ENCODE measurements at regions not wholly inside any gene's neighbourhood (a gene's known extent, or its start where the extent isn't known, plus 50 kb on each side); places are given as distances from the start of the nearest gene placed in this dataset.

DNA sequence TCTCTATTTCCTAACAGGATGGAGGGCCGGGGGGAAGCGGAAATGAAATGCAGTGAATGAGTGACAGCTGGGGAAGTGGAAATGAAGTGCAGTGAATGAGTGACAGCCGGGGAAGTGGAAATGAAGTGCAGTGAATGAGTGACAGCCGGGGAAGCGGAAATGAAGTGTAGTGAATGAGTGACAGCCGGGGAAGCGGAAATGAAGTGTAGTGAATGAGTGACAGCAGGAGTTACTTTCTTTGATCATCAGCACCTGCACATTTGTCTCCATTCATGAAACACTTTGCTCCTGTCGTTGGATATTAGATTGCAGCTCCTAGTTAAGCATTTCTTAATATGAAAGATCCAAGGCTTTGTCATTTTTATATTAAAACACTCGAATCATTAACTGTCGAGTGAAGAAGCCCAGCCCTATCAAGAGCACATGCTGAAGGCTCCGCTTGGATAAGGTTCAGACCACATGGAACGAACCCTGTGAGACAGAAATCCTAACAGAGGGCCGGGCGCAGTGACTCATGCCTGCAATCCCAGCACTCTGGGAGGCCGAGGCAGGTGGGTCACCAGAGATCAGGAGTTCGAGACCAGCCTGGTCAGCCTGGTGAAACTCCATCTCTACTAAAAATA, 406.0 kb upstream of the ADARB2 start:
- DNase-seq (ENCODE audit: extremely low read depth in 1 of 2, low read depth in 1 of 2), result no peak

DNA sequence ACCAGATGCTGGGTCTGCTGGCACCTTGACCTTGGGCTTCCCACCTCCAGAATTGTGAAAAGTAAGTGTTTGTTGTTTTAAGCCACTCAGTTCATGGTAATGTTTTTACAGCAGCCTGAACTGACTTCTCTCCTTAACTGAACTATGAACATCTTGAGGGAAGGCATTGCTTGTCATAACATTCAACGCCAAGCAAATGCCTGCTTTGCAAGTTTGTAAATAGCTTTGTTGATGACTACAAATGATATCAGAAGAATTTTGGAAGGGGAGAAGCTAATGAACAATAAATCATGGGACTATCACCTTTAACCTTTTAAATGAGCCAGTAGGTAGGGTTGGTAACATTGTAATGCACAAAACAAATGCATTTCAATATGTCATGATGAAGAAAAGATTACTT, 402.4 kb upstream of the ADARB2 start:
- DNase-seq (ENCODE audit: extremely low read depth in 1 of 2, low read depth in 1 of 2), result no peak

DNA sequence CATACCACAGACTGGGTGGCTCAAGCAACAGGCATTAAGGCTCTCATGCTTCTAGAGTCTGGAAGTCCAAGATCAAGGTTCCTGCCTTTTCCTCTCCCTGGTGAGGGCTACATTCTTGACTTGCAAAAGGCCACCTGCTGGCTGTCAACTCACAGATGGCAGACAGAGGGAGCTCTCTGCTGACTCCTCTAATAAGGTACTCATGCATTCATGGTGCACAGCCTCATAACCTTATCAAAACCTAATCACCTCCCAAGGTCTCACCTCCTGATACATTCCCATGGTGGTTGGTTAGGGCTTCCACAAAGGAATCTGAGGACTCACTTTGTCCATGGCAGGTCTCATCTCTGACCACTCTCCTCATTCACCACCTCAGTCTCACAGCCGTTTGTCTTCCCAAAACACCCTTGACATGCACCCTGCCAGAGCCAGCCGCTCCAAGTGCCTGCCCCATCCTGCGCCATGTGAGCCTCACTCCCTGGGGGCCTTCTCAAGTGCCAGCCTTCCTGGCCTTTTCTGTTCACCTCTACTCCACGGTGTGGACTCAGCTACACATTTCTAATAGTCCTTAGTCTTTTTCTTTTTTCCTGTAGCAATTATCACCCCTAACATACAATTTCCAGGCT, 400.3 kb upstream of the ADARB2 start:
- DNase-seq (ENCODE audit: extremely low read depth in 1 of 2, low read depth in 1 of 2), result no peak

DNA sequence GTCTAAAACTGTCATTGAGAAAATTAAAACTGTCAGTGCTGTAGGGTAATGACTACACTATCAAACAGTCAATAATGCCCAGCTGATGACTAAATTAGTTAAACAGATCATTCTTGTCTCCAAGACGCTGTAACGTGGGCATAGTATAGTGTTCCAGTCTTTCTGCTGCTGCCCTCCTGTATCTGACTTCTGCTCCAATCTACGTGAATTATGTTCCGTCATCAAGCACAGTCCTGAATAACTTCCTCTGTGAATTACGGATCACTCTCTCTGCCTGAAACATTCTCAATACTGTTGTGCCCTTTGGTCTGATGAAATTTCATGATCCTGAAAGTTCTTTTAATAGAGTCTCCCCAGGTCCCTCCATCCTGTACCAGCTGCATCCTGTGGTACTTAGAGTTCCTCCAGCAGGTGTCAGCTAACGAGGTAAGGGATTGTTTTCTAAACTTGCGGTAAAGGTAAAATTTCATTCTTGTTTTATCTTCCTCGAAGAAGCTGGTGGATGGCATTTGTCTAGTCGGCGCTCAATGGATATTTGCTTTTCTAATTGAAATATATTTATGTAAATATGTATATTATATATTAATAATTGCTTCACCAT, 393.5 kb upstream of the ADARB2 start:
- DNase-seq (ENCODE audit: extremely low read depth in 1 of 2, low read depth in 1 of 2), result no peak

DNA sequence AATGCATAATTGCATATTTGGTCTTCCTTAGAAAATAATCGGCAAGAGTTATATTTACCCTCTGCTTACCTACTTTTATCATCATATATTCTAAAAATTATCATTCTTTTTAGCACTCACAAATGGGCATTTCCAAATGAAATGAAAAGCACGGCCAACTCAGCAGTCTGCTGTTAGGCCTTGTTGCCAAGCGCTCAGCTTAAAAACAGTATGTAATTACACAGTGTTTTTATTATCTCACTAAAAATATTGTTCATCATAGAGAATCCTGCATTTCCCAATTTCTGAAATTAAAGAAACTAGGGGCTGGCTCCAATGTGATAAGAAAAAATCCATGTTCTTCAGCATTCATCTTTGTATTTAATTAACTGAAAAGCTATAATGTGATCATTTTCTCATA, 391.7 kb upstream of the ADARB2 start:
- no peak for DNase-seq (ENCODE audit: extremely low read depth in 1 of 2, low read depth in 1 of 2)

DNA sequence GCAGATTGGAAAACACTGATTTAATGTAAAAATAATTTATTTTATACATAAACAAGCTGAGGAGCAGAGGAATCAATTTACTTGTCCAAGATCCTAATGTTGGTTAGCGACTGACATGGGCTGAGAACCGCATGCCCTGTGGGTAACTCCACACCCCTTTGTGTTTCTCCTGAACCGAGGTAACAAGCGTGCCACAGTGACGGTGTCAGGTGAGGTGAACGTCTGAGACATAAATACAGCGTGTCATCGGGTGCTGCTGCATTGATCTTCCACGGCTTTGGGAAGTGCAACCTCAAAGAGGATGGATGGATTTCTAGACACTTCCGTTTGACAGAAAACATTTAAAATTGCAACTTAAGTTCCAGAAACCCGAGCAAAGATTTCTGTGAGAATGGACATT, 386.8 kb upstream of the ADARB2 start:
- DNase-seq (ENCODE audit: extremely low read depth in 1 of 2, low read depth in 1 of 2), result no peak

DNA sequence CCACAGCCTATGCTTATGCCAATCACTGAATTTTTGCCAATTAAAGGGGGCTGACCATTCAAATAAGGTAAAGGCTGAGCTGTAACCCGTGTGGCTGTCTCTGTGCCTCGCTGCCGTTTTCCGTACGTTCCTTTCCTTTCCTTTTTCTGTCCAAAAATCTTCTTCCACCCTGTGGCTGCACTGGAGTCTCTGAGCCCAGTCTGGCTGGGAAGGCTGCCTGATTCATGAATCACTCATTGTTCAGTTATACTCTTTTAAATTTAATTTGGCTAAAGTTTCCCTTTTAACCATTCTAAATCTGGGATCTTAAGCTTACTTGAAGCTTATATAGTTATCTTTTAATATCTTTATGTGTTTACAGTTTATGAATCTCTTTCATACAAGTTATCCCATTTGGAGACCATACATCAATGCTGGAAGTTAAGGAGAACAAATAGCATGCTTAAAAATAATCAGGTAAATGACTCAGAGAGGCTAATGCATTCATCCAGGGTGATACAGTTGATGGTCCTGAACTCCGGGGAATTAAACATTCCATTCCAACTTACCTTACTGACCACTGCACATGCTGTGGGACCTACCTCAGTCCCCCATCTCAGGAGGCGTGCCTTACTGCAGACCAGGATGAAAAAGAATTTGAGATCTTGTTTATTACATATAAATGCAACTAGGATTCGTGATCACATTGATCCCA, 385.3 kb upstream of the ADARB2 start:
- DNase-seq (ENCODE audit: extremely low read depth in 1 of 2, low read depth in 1 of 2), result no peak

DNA sequence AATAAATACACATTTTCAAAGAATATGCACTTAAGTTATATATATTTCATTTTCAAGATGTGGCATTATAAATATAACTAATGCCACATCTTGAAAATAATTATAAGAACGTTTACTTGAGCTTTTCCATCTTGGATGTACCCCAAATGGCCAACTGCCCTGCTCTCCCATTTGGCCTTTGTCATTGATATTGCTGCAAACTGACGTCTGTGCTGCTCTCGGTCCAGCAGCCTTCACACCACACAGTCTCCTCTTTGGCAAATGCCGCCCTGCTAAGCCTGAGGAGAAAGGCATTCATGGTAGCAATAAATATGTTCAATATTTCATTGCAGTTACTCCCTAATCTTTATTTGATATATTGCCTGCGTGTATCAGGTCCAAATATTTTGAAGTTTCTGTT, 384.6 kb upstream of the ADARB2 start:
- no peak for DNase-seq (ENCODE audit: extremely low read depth in 1 of 2, low read depth in 1 of 2)

DNA sequence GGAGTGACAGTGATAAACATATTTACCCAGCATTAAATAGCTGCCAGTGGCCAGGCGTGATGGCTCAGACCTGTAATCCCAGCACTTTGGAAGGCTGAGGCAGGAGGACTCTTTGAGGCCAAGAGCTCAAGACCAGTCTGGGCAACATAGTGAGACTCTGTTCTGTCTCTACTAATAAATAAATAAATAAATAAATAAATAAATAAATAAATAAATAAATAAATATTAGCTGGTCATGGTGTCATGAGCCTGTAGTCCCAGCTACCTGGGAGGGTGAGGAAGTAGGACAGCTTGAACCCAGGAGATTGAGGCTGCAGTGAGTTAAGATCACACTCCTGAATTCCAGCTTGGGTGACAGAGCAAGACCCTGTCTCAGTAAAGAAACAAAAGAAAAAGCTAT, 384.0 kb upstream of the ADARB2 start:
- DNase-seq (ENCODE audit: extremely low read depth in 1 of 2, low read depth in 1 of 2), result no peak

DNA sequence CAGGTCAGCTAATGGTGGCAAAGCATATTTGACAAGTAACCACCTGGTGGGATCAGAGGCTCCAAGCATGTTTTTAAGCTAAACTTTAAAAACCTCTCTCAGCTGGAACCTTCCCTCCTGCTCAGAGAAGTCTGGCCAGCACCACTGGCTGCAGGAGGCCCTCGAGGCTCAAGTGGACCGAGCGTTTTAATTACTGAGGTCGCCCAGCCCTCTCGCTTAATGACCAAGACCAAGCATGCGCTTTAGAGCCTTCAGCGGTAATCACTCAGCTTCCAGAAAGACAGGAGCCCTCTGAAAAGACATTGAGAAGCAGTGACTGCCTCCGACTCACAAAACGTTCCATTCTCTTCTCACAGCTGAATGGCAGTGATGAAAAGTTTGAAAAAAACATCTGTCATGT, 383.4 kb upstream of the ADARB2 start:
- DNase-seq (ENCODE audit: extremely low read depth in 1 of 2, low read depth in 1 of 2), result no peak

DNA sequence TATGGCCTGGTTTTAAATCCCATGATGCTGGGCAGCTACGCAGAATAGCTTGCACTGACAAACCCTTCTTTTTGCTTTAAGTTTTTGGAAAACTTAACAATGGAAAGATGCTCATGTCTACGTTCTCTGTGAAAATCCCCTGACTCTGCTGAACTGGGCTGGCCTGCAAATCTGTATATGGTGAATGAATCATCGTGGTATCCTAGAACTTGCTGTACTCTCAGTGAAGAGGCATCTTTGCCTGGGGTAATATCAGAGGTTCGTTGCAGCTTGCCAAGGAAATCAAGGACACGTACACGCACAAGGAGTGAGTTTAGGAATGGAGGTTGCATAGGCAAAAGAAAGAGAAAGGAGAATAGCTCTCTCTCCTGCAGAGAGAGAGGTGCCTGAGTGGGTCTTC, 382.0 kb upstream of the ADARB2 start:
- no peak for DNase-seq (ENCODE audit: extremely low read depth in 1 of 2, low read depth in 1 of 2)

DNA sequence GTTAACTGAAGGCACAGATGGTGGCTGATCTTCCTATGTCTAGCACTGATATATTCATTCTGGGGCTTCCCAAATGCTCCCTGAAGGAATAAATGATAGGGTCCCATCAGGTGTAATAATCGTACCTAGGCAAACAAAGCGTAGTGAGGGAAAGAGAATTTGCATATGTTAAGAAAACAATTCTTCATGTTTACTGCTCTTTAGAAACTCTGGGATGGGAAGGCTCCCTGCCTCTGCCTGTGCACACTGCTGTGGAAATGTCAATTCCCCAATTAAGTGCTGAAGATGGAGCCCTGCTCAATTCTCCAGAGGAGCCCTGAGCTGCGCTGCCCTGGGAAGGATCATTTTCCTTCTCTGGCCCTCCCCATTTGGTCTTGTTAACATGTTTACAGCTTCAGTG, 380.9 kb upstream of the ADARB2 start:
- no peak for DNase-seq (ENCODE audit: extremely low read depth in 1 of 2, low read depth in 1 of 2)

DNA sequence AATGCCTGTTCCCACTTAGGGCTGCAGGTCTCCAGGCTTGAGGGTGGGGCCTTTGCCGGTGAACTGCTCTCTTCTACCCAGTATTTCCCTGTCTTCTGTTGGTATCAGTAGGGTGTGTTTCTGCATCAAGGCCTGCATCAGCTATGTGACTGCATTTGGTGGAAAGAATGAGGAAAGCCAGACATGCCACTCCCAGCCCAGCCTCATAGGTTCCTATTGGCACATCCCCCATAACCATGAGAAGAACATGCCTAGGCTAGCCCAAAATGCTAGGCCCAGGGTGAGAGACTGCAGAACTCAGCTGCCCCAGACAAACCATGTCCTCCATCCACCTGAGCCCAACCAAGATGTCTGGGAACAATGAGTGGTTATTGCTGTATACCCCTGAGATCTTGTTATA, 380.3 kb upstream of the ADARB2 start:
- no peak for DNase-seq (ENCODE audit: extremely low read depth in 1 of 2, low read depth in 1 of 2)

DNA sequence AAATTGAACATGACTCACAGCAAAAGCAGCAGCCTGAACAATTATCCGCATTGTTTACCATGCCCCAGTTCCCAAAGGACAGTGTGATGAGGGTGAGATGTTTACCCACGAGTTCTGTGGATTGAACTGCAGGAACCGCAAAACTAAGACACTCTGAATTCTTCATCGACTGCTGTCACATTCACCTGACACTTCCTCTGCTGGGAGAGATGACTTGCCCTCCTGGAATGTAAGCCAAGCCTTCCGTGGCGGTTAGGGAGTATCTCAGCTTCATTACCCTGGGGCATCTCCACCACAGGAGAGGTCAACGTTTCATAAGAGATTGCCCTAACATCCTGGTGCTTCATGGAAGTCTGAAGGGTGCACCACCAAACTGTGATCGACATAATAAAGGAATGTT, 374.6 kb upstream of the ADARB2 start:
- DNase-seq (ENCODE audit: extremely low read depth in 1 of 2, low read depth in 1 of 2), result no peak

DNA sequence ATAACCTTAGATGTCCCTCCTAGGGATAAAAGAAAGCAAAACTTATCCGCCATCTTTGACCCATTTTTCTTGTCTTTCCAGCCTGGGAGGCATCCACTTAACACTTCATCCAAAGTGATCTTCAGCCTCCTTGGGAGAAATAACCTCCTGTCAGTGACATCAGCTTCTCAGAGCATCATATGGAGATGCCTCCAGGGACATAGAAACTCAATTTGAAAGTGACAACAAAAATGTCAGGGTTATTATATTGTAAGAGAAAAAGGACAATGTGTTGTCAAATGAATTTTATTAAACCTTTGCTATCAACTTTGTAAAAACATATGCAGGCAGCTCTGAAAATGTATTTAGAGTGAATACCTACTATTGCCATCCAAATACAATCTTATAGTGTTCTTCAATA, 371.2 kb upstream of the ADARB2 start:
- no peak for DNase-seq (ENCODE audit: extremely low read depth in 1 of 2, low read depth in 1 of 2)

DNA sequence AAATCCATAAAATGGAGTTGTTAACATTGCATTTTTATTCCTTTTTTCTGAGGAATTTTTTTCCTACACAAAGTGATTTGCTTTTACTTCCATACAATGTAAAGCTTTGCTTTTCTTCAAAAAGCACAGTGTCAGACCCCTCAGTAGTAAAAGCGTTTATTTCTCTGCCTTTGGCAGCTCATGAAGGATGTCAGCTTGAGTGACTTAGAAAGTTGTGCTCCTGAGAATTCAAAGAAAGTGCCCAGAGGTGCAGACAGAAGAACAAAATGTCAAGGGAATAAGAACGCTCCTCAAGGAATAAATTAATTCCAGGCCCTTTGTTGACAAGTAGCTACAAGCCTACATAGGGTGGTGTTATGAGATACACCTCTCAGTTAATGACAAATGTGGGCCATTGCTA, 369.3 kb upstream of the ADARB2 start:
- no peak for DNase-seq (ENCODE audit: extremely low read depth in 1 of 2, low read depth in 1 of 2)

DNA sequence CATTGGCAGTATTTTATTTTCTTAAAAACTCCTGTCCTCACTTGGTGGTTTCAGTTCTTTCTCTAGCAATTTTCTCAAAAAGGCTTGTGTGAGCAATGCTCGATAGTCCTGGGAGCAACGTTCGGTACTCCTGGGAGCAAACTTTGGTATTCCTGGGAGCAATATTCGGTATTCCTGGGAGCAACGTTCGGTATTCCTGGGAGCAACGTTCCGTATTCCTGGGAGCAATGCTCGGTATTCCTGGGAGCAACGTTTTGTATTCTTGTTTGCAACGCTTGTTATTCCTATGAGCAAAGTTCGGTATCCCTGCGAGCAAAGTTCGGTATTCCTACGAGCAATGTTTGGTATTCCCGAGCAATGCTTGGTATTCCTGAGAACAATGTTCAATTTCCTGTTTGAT, 362.0 kb upstream of the ADARB2 start:
- no peak for DNase-seq (ENCODE audit: extremely low read depth in 1 of 2, low read depth in 1 of 2)

DNA sequence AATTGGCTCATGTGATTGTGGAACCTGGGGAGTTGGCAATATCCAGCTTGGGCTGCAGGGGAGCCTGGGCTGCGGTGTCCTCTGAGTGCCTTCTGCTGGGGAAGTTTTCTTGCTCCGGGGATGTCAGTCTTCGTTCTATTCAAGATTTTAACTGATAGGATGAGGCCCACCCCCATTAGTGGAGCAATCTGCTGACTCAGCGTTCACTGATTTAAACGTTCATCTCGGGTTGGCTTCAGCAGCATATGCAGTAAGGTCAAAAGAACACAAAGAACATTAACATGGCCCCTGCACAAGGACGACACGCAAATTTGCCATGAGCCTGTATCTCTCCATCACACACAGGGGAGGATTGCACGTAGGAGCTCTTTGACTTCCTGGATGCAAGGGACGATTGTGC, 360.6 kb upstream of the ADARB2 start:
- no peak for DNase-seq (ENCODE audit: extremely low read depth in 1 of 2, low read depth in 1 of 2)

DNA sequence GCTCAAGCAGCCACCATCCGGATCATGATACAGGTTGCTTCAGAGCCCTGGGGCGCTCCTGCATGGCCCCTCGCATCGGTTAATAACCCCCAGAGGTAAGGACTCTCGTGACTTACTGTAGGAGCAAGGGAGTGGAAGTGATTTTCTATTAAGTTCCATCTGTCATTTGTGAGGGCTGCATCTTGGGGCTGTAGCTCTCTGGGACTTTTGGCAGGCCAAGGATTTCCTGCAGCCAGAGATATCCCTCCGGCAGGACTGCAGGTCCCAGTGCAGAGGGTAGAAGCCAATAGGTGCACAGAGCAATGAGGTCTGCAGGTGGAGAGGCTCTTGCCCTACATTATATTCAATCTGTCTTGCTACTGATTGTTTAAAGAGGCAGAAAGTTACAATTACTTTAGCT, 356.8 kb upstream of the ADARB2 start:
- no peak for DNase-seq (ENCODE audit: extremely low read depth in 1 of 2, low read depth in 1 of 2)

DNA sequence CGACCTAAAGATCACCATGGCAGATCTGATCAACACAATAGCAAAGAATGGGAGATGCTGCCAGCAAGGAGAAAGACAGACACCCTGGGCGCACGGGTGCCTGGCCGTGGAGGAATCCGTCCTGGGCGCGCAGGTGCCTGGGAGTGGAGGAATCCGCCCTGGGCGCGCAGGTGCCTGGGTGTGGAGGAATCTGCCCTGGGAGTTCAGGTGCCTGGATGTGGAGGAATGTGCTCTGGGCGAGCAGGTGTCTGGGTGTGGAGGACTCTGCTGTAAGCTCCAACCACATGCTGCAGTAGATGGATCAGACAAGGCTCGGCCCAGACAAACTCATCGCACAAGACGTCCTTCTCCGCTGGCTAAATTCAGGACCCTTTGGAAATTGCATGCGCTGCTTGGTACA, 346.3 kb upstream of the ADARB2 start:
- DNase-seq (ENCODE audit: extremely low read depth in 1 of 2, low read depth in 1 of 2), result no peak

DNA sequence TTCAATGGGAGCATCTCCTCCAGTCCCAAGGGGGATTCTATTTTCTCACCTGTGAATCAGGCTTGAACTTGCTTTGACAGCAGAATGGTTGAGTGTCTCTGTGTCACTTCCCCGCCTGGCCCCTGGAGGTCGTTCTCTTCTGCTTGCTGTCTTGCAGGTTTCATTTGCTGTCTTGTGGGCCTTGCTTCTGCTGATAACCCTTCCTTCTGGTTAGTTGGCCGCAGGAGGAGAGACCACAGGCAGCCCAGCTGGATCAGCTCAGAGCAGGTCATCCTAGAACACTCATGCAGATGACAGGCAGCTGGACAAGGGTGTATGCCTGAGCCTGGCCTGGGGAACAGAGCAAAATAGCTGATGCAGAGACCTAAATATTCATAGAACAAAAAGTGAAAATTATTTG, 344.2 kb upstream of the ADARB2 start:
- no peak for DNase-seq (ENCODE audit: extremely low read depth in 1 of 2, low read depth in 1 of 2)

DNA sequence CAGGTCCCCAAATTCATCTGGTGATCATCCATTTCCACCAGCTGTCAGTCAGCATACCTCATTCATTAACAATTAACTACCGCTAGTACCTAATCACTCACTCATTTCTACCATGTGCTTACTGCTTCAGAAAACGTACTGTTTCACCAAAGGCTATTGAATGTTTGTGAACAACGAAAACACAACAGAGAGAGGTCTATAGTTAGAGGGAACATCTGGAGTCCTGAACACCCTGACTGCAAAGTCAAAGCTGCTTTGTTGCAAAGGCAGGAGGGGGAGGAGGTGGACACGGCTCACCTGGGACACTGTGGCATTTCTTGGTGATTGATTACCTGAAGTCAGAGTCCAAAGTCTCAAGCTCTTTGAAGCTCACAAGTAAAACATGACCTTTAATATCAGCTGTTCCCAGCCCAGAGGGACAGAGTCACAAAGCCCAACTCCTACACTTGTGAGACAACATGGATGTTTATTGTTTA, 342.3 kb upstream of the ADARB2 start:
- DNase-seq (ENCODE audit: extremely low read depth in 1 of 2, low read depth in 1 of 2), result no peak

All from activated CD8-positive, alpha-beta memory T cell treated with anti-CD3 and anti-CD28 coated beads for 1 hour (primary cell).